ENCODE measurements at regions not wholly inside any gene's neighbourhood (a gene's known extent, or its start where the extent isn't known, plus 50 kb on each side); places are given as distances from the start of the nearest gene placed in this dataset.

GRCh38 chr10:105611244-105611798 is 970.2 kb downstream of the SORCS3 start:
- no peak overlapping the region for H3K18ac ChIP-seq (ENCODE audit: low read depth, low read length)
- no TSS peak for BruUV-seq (replicated peaks)
- no peaks in the 10 kb centered on the region for H4K20me1 ChIP-seq (ENCODE audit: insufficient read depth, low read length)
- H3K4me1 ChIP-seq (ENCODE audit: control insufficient read depth, insufficient read depth, low read length), result no peaks in the 10 kb centered on the region
- no peaks in the 10 kb centered on the region for H3K36me3 ChIP-seq (ENCODE audit: control insufficient read depth, insufficient read depth, low read length)
- H2BK20ac ChIP-seq (ENCODE audit: low read depth, low read length), result no peak overlapping the region
- H2AFZ ChIP-seq (replicated peaks; ENCODE audit: low read length, poor library complexity), result no peak overlapping the region
- H4K91ac ChIP-seq (ENCODE audit: insufficient read depth, low read depth, low read length), result no peak overlapping the region
- H3K27ac ChIP-seq (ENCODE audit: insufficient read depth, low read length), result no peak overlapping the region
- no peaks in the 10 kb centered on the region for H3K9me1 ChIP-seq (ENCODE audit: insufficient read depth, low read length)
- no peaks in the 10 kb centered on the region for H3K79me1 ChIP-seq (ENCODE audit: low read depth in 1 of 2, low read length in 2 of 2)
- no peaks in the 10 kb centered on the region for H3K9me3 ChIP-seq (ENCODE audit: control insufficient read depth, insufficient read depth, low read length)
- no peak overlapping the region for H2BK5ac ChIP-seq (ENCODE audit: low read depth, low read length, poor library complexity, severe bottlenecking)
- H3K27me3 ChIP-seq (ENCODE audit: control insufficient read depth, insufficient read depth, low read length), result no peaks in the 10 kb centered on the region
- H3K9ac ChIP-seq (ENCODE audit: low read depth, low read length), result no peak overlapping the region
- H4K8ac ChIP-seq (ENCODE audit: low read depth in 2 of 2, low read length in 2 of 2), result no peak overlapping the region
- H3K4me3 ChIP-seq (ENCODE audit: insufficient read depth, low read depth, low read length), result no peak overlapping the region
- H3K4ac ChIP-seq (ENCODE audit: low read depth, low read length), result no peak overlapping the region
- dilution Hi-C loops (cut with HindIII; ENCODE audit: low sequenced_read_pairs, unreplicated experiment) (no loop called here), intact Hi-C loops (cut with micrococcal nuclease) (no loop called here), in situ Hi-C loops (cut with MboI; ENCODE audit: low sequenced_read_pairs) (no loop called here)
- no peak overlapping the region for H2AK5ac ChIP-seq (ENCODE audit: low read depth, low read length)
- no peak overlapping the region for H2BK15ac ChIP-seq (ENCODE audit: low read depth, low read length)
- no peak overlapping the region for H3K56ac ChIP-seq (ENCODE audit: extremely low read depth, insufficient read depth, low read length)
- no peak overlapping the region for H3K4me2 ChIP-seq (ENCODE audit: low read depth, low read length)
- no peak overlapping the region for H2BK120ac ChIP-seq (ENCODE audit: low read depth, low read length)
- POLR2A ChIA-PET (ENCODE audit: unreplicated experiment), result no interaction called here
- H3K14ac ChIP-seq (replicated peaks; ENCODE audit: low read depth, low read length), result no peak overlapping the region
- ATAC-seq (ENCODE audit: low read depth) (no peak), DNase-seq (no peak)
- H4K5ac ChIP-seq (ENCODE audit: low read depth, low read length), result no peak overlapping the region
- no peak overlapping the region for H2AK9ac ChIP-seq (replicated peaks; ENCODE audit: low read depth, low read length, poor library complexity)
- H3K23ac ChIP-seq (ENCODE audit: low read depth, low read length), result no peak overlapping the region
- TF ChIP-seq SMC3 (IDR thresholded peaks at IDR 0.05; ENCODE audit: low read depth, low read length) (no peak), FOS (IDR thresholded peaks at IDR 0.05; ENCODE audit: low read depth, low read length) (no peak), POLR2A (IDR thresholded peaks at IDR 0.05; ENCODE audit: low read depth, low read length) (no peak), BHLHE40 (IDR thresholded peaks at IDR 0.05; ENCODE audit: low read depth, low read length) (no peak), CHD1 (IDR thresholded peaks at IDR 0.05; ENCODE audit: low read depth, low read length) (no peak), RFX5 (IDR thresholded peaks at IDR 0.05; ENCODE audit: low read depth, low read length) (no peak), RCOR1 (IDR thresholded peaks at IDR 0.05; ENCODE audit: insufficient replicate concordance, low read length) (no peak)
- CTCF ChIA-PET, result no interaction called here
